Neural progenitor cell (in vitro differentiated cells): ENCODE measurements at regions not wholly inside any gene's neighbourhood (a gene's known extent, or its start where the extent isn't known, plus 50 kb on each side); places are given as distances from the start of the nearest gene placed in this dataset.

Experiments
- DNase-seq: peaks from one replicate; pipeline ENCODE4 v3.0.0-alpha.2; 2016; ENCODE audit warnings: low spot score
- H2AFZ ChIP-seq: fragments of 200-600 bp; sonication (generic); replicated peaks from 2 replicates; pipeline ENCODE4 v1.6.1; 2016; ENCODE audit warnings: antibody characterized with exemption
- H3F3A ChIP-seq: fragments of 200-600 bp; sonication (generic); 2 replicates; pipeline ENCODE4 v1.6.1; 2016; ENCODE audit warnings: antibody characterized with exemption, low read depth
- H3K27ac ChIP-seq: fragments of 200-600 bp; sonication (generic); 2 replicates; pipeline ENCODE4 v1.5.1; 2016; ENCODE audit warnings: mild to moderate bottlenecking
- H3K27me3 ChIP-seq: fragments of 200-600 bp; sonication (generic); 2 replicates; pipeline ENCODE4 v1.6.1; 2016; ENCODE audit warnings: mild to moderate bottlenecking, moderate library complexity
- H3K36me3 ChIP-seq: fragments of 200-600 bp; sonication (generic); 2 replicates; pipeline ENCODE4 v1.5.1; 2016
- H3K4me1 ChIP-seq: fragments of 200-600 bp; sonication (generic); 2 replicates; pipeline ENCODE4 v1.6.1; 2016; ENCODE audit warnings: mixed run types
- H3K4me2 ChIP-seq: fragments of 200-600 bp; sonication (generic); 2 replicates; pipeline ENCODE4 v1.6.1; 2016
- H3K4me3 ChIP-seq: fragments of 200-600 bp; sonication (generic); 2 replicates; pipeline ENCODE4 v1.5.1; 2016
- H3K79me2 ChIP-seq: fragments of 200-600 bp; sonication (generic); 2 replicates; pipeline ENCODE4 v1.6.1; 2016; ENCODE audit warnings: low read depth
- H3K9ac ChIP-seq: fragments of 200-600 bp; sonication (generic); 2 replicates; pipeline ENCODE4 v1.6.1; 2016
- H3K9me3 ChIP-seq: fragments of 200-600 bp; sonication (generic); 2 replicates; pipeline ENCODE4 v1.5.1; 2016; ENCODE audit warnings: low read depth
- H4K20me1 ChIP-seq: fragments of 200-600 bp; sonication (generic); 2 replicates; pipeline ENCODE4 v1.6.1; 2016; ENCODE audit warnings: low read depth
- H3K27ac Mint-ChIP-seq: 3 replicates; pipeline ENCODE4 v1.8.0; 2021; ENCODE audit warnings: mixed read lengths
- H3K27me3 Mint-ChIP-seq: 2 replicates; pipeline ENCODE4 v1.8.0; 2022; ENCODE audit warnings: low read depth, mild to moderate bottlenecking, inconsistent platforms, moderate library complexity, mixed read lengths; ENCODE audit not compliant: insufficient read depth
- H3K36me3 Mint-ChIP-seq: 3 replicates; pipeline ENCODE4 v1.8.0; 2021; ENCODE audit warnings: mixed read lengths
- H3K4me1 Mint-ChIP-seq: 3 replicates; pipeline ENCODE4 v1.8.0; 2021; ENCODE audit warnings: mixed read lengths
- H3K4me3 Mint-ChIP-seq: 3 replicates; pipeline ENCODE4 v1.8.0; 2021; ENCODE audit warnings: mild to moderate bottlenecking, moderate library complexity, mixed read lengths
- H3K9me3 Mint-ChIP-seq: 3 replicates; pipeline ENCODE4 v1.8.0; 2020; ENCODE audit warnings: mixed read lengths
- CTCF ChIP-seq: fragments of 200-600 bp; sonication (generic); IDR thresholded peaks from 2 replicates; pipeline ENCODE4 v1.5.1; 2017; ENCODE audit warnings: antibody characterized with exemption, mild to moderate bottlenecking
- EZH2 ChIP-seq: fragments of 200-600 bp; sonication (generic); IDR thresholded peaks from 2 replicates; pipeline ENCODE4 v1.6.1; 2017; ENCODE audit warnings: antibody characterized with exemption, mild to moderate bottlenecking, moderate library complexity
- EZH2phosphoT487 ChIP-seq: fragments of 200-600 bp; sonication (generic); IDR thresholded peaks from 2 replicates; pipeline ENCODE4 v1.6.1; 2017; ENCODE audit warnings: antibody characterized with exemption

DNA sequence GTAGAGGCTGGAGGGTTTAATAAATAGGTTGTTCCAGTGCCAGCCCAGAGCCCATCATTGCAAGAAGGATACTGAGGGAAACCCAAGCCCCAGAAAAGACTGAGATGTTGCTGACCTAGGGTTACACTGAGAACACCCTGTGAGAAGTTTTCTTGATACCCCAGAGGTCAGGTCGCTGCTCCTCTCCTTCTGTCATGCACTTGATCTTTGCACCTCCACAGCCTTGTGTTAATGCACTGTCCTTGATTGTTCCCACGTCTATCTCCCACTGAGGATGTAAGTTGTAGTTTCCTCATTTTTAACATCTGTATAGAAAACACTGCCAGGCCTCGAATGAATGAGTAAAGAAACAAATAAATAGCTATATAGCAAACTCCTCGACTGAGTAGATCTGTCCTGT is 195.3 kb upstream of the AHR start:
- Histone ChIP-seq H3K4me3 (no peak overlapping the region), H3K9ac (no peak overlapping the region), H4K20me1 (no peaks in the 10 kb centered on the region), H3K4me2 (no peak overlapping the region), H2AFZ (no peak overlapping the region), H3K27ac (no peak overlapping the region), H3K27me3 (no peaks in the 10 kb centered on the region), H3K4me1 (no peaks in the 10 kb centered on the region), H3K36me3 (no peaks in the 10 kb centered on the region), H3K9me3 (no peaks in the 10 kb centered on the region), H3F3A (no peaks in the 10 kb centered on the region), H3K79me2 (no peaks in the 10 kb centered on the region)
- TF ChIP-seq EZH2: no peak
- TF ChIP-seq CTCF: no peak
- Mint-ChIP-seq H3K4me1 (peaks cover 7% of the 10 kb centered on the region), H3K27me3 (no peaks in the 10 kb centered on the region), H3K27ac (no peak overlapping the region), H3K36me3 (no peaks in the 10 kb centered on the region), H3K9me3 (no peaks in the 10 kb centered on the region), H3K4me3 (no peak overlapping the region)
- DNase-seq: no peak

DNA sequence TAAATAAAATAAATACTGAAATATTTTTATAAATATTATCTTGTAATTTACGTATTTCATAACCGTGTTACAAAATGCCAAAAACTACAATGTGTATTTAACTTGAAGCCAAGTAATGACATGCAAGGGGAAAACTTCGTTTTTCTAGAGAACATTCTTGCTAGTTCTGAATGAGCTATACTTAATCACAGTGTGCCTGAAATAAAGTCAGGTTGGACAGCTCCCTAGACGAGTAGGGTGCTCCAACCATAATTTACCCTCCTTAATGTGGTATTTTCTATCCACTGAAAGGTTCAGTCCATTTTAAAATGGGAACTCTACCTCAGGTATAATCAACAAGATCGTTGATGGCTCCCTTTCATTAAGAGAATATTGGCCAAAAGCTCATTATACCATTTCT is 194.5 kb upstream of the AHR start:
- Mint-ChIP-seq H3K4me3 (no peak overlapping the region), H3K36me3 (no peaks in the 10 kb centered on the region)
- TF ChIP-seq EZH2phosphoT487 (no peak), CTCF (no peak), EZH2 (no peak)

DNA sequence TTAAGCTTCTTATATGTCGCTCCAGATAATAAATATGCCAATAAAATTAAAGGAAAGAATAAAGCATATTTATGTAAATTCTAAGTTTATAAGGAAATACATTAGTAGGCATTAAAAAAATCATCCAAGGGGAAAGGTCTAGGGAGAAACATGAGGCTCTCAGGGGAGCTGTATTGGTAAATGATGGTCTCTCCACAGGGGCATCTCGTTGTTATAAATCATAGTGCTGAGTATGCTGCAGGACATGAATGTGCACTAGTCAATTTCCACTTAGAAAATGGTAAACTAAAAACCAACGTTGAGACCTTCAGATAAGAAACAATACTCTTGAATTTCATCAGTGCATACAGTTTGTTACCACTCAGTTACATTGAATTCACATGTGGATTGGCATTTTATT is 194.0 kb upstream of the AHR start:
- no peak overlapping the region for H3K9ac ChIP-seq
- no peaks in the 10 kb centered on the region for H4K20me1 ChIP-seq
- TF ChIP-seq EZH2 (no peak), EZH2phosphoT487 (no peak), CTCF (no peak)
- no peak overlapping the region for H3K4me2 ChIP-seq
- H3K27me3 ChIP-seq: no peaks in the 10 kb centered on the region
- DNase-seq: no peak
- H3K4me3 ChIP-seq: no peak overlapping the region
- H3K9me3 ChIP-seq: no peaks in the 10 kb centered on the region
- Mint-ChIP-seq H3K4me3 (no peak overlapping the region), H3K27me3 (no peaks in the 10 kb centered on the region), H3K4me1 (peaks cover 7% of the 10 kb centered on the region), H3K27ac (no peak overlapping the region), H3K9me3 (no peaks in the 10 kb centered on the region), H3K36me3 (no peaks in the 10 kb centered on the region)
- no peak overlapping the region for H2AFZ ChIP-seq
- no peaks in the 10 kb centered on the region for H3F3A ChIP-seq
- no peaks in the 10 kb centered on the region for H3K36me3 ChIP-seq
- H3K4me1 ChIP-seq: no peaks in the 10 kb centered on the region
- no peaks in the 10 kb centered on the region for H3K79me2 ChIP-seq
- no peak overlapping the region for H3K27ac ChIP-seq

More for the DNA sequence above, 194.5 kb upstream of the AHR start:
- H3K9ac ChIP-seq: no peak overlapping the region
- H4K20me1 ChIP-seq: no peaks in the 10 kb centered on the region
- H3K36me3 ChIP-seq: no peaks in the 10 kb centered on the region
- H3K79me2 ChIP-seq: no peaks in the 10 kb centered on the region
- DNase-seq: no peak
- H3F3A ChIP-seq: no peaks in the 10 kb centered on the region
- H3K27ac Mint-ChIP-seq: no peak overlapping the region
- H3K27ac ChIP-seq: no peak overlapping the region
- H3K9me3 ChIP-seq: no peaks in the 10 kb centered on the region
- H3K4me2 ChIP-seq: no peak overlapping the region
- no peak overlapping the region for H3K4me3 ChIP-seq
- no peaks in the 10 kb centered on the region for H3K9me3 Mint-ChIP-seq
- no peak overlapping the region for H2AFZ ChIP-seq
- H3K27me3 ChIP-seq: no peaks in the 10 kb centered on the region
- H3K4me1 Mint-ChIP-seq: peaks cover 7% of the 10 kb centered on the region
- no peaks in the 10 kb centered on the region for H3K4me1 ChIP-seq
- H3K27me3 Mint-ChIP-seq: no peaks in the 10 kb centered on the region

- no peaks in the 10 kb centered on the region for H3K27me3 ChIP-seq
Measured at GRCh38 chr7:17105701-17106100, 192.8 kb upstream of the AHR start.

More at GRCh38 chr7:17105701-17106100, 192.8 kb upstream of the AHR start:
- Histone ChIP-seq H3K36me3 (no peaks in the 10 kb centered on the region), H3K27ac (no peak overlapping the region), H3K4me3 (no peak overlapping the region), H4K20me1 (no peaks in the 10 kb centered on the region), H3K4me2 (no peak overlapping the region), H3K9ac (no peak overlapping the region), H3K9me3 (no peaks in the 10 kb centered on the region), H2AFZ (no peak overlapping the region), H3K79me2 (no peaks in the 10 kb centered on the region), H3F3A (no peaks in the 10 kb centered on the region), H3K4me1 (no peaks in the 10 kb centered on the region)
- Mint-ChIP-seq H3K4me3 (no peak overlapping the region), H3K4me1 (peaks cover 7% of the 10 kb centered on the region), H3K27me3 (no peaks in the 10 kb centered on the region), H3K27ac (no peak overlapping the region), H3K36me3 (no peaks in the 10 kb centered on the region), H3K9me3 (no peaks in the 10 kb centered on the region)
- no peak for DNase-seq
- no peak for TF ChIP-seq EZH2
- no peak for TF ChIP-seq CTCF
- TF ChIP-seq EZH2phosphoT487: no peak
